Heart left ventricle (tissue), 16 donors: ENCODE measurements at regions not wholly inside any gene's neighbourhood (a gene's known extent, or its start where the extent isn't known, plus 50 kb on each side); places are given as distances from the start of the nearest gene placed in this dataset.

Experiments
- ATAC-seq, 4 donors: fragments of 200-7000 bp; cut with Tn5 transposase; one replicate each; pipeline ENCODE4 v1.9.1; 2020 to 2022; ENCODE audit warnings: moderate library complexity in 4 of 4, mild to moderate bottlenecking in 3 of 4, moderate number of reproducible peaks in 1 of 4
- DNase-seq, 5 donors: peaks; one replicate each; pipeline ENCODE4 v3.0.0-alpha.2; 2020
- H3K27ac ChIP-seq, 12 donors: fragments of 200-600 bp; sonication (generic) in 4 of 12; one replicate each; pipeline versions ENCODE4 v1.5.0 to v1.8.0; 2016 to 2022; ENCODE audit warnings: mild to moderate bottlenecking in 2 of 12
- H3K27me3 ChIP-seq, 9 donors: fragments of 200-600 bp; sonication (generic) in 2 of 9; one replicate each; pipeline versions ENCODE4 v1.5.1 to v1.8.0; 2016 to 2022; ENCODE audit warnings: mild to moderate bottlenecking in 3 of 9
- H3K36me3 ChIP-seq, 9 donors: fragments of 200-600 bp; sonication (generic) in 2 of 9; one replicate each; pipeline versions ENCODE4 v1.5.0 to v1.8.0; 2018 to 2022; ENCODE audit warnings: mild to moderate bottlenecking in 2 of 9
- H3K4me1 ChIP-seq, 12 donors: fragments of 200-600 bp; sonication (generic) in 4 of 12; one replicate each; pipeline versions ENCODE4 v1.5.0 to v1.8.0; 2016 to 2022; ENCODE audit warnings: mild to moderate bottlenecking in 3 of 12
- H3K4me3 ChIP-seq, 12 donors: fragments of 200-600 bp; sonication (generic) in 4 of 12; one replicate each; pipeline versions ENCODE4 v1.5.0 to v1.8.0; 2017 to 2022; ENCODE audit warnings: mild to moderate bottlenecking in 9 of 12, moderate library complexity in 4 of 12
- H3K9me3 ChIP-seq, 12 donors: fragments of 200-600 bp; sonication (generic) in 4 of 12; one replicate each; pipeline versions ENCODE4 v1.5.0 to v1.8.0; 2016 to 2022; ENCODE audit warnings: mild to moderate bottlenecking in 1 of 12
- CTCF ChIP-seq, 12 donors: fragments of 200-600 bp; sonication (generic) in 4 of 12; IDR thresholded peaks; one replicate each; pipeline versions ENCODE4 v1.5.0 to v1.8.0; 2018 to 2022; ENCODE audit warnings: antibody characterized with exemption in 12 of 12, mild to moderate bottlenecking in 5 of 12
- POLR2A ChIP-seq, 2 donors: fragments of 450-650 bp; IDR thresholded peaks; one replicate each; pipeline ENCODE4 v1.6.1; 2017; ENCODE audit warnings: antibody characterized with exemption in 2 of 2, mild to moderate bottlenecking in 2 of 2, moderate library complexity in 2 of 2
- WGBS, 4 donors: extraction: QIAGEN DNeasy Blood & Tissue Kit in 2 of 4; methylation state at CpG; one replicate each; pipeline versions ENCODE4 v1.1.5 to v1.1.7; 2013 to 2018; 5-methylcytosine and 5-hydroxymethylcytosine counted together
- intact Hi-C, 10 donors: fragments of 100-400 bp; cut with DNase I; formaldehyde crosslinking; loops; one replicate each; pipeline versions ENCODE4 v1.11.1 to v1.14.2; 2022
- donor health status: ischemic (EF 13 %, LVEDD 7.1; RV severe dilation, severe dysfunction).
- donor health status: healthy with polysubstance abuse.
- donor health status: DM: no; HTN: yes; CAD: no.
- donor health status: DM: no; HTN: no; CAD: no.
- donor health status: ischemic (EF 25% LVEDD 6.9; RV normal size, moderate dysfunction).
- donor health status: ischemic (EF 25% LVEDD 5.7; RV mildly dilated, moderate dysfunction).
- donor health status: healthy.
- donor health status: DM: yes; HTN: yes; CAD: no.
- donor health status: ischemic (EF 35%, LVEDD 5.7; RV mildly dilated, moderate dysfunction).
- donor health status: nonischemic (EF 11% LVEDD 7.7; RV severe dilation, severe dysfunction).
- donor health status: DM: yes; HTN: yes; CAD: no.
- donor health status: PGD.
- donor health status: ischemic (EF 29% LVEDD 5.4; RV normal size, mild dysfunction).
- donor health status: nonischemic (EF 23%, LVEDD 6.1; RV moderate dilation, normal function).

- no peak for ATAC-seq
- no peak for TF ChIP-seq CTCF (IDR thresholded peaks at IDR 0.05)
- TF ChIP-seq POLR2A (IDR thresholded peaks at IDR 0.05) = no peak
Observed at GRCh38 chr13:90715485-90715884, 632.0 kb upstream of the MIR17HG start.

GRCh38 chr13:90717451-90717936 lies 630.0 kb upstream of the MIR17HG start:
- 22 to 45% (median 30%) methylated on average over 3 of the region's 3 CpGs for whole genome bisulfite sequencing, 4 donors
- ATAC-seq = peak in 1 of 4 donors; percentile 65
- intact Hi-C loops = no loop called here
- no peak for DNase-seq
- H3K4me3 ChIP-seq = no peak overlapping the region
- no peaks in the 10 kb centered on the region for H3K9me3 ChIP-seq
- no peaks in the 10 kb centered on the region for H3K27me3 ChIP-seq
- no peak overlapping the region for H3K27ac ChIP-seq
- H3K4me1 ChIP-seq = peaks cover 0 to 13% (median 0%) of the 10 kb centered on the region in 12 donors
- no peaks in the 10 kb centered on the region for H3K36me3 ChIP-seq
- no peak for TF ChIP-seq CTCF (IDR thresholded peaks at IDR 0.05)
- TF ChIP-seq POLR2A (IDR thresholded peaks at IDR 0.05) = no peak

More at GRCh38 chr13:90715485-90715884, 632.0 kb upstream of the MIR17HG start:
- no peak overlapping the region for H3K27ac ChIP-seq
- H3K27me3 ChIP-seq = no peaks in the 10 kb centered on the region
- no peak overlapping the region for H3K4me3 ChIP-seq
- H3K4me1 ChIP-seq = peaks cover 0 to 13% (median 0%) of the 10 kb centered on the region in 12 donors
- H3K36me3 ChIP-seq = no peaks in the 10 kb centered on the region
- no peaks in the 10 kb centered on the region for H3K9me3 ChIP-seq
- 58 to 64% (median 60%) methylated on average over 1 of the region's 1 CpG for WGBS, 4 donors
- intact Hi-C loops = no loop called here
- DNase-seq = no peak

- no peak overlapping the region for H3K4me3 ChIP-seq
- H3K4me1 ChIP-seq = peaks cover 0 to 13% (median 0%) of the 10 kb centered on the region in 12 donors
- no peaks in the 10 kb centered on the region for H3K9me3 ChIP-seq
- H3K36me3 ChIP-seq = no peaks in the 10 kb centered on the region
- no peak for TF ChIP-seq CTCF (IDR thresholded peaks at IDR 0.05)
- no peak overlapping the region for H3K27ac ChIP-seq
- WGBS, 4 donors = 82 to 91% (median 85%) methylated on average over 3 of the region's 3 CpGs
- DNase-seq (no peak), ATAC-seq (no peak)
- H3K27me3 ChIP-seq = no peaks in the 10 kb centered on the region
- intact Hi-C loops = no loop called here
Observed at GRCh38 chr13:90719461-90719860, 628.0 kb upstream of the MIR17HG start.

- ATAC-seq (no peak), DNase-seq (no peak)
- no peak overlapping the region for H3K4me3 ChIP-seq
- no peaks in the 10 kb centered on the region for H3K27me3 ChIP-seq
- H3K9me3 ChIP-seq = no peaks in the 10 kb centered on the region
- 56 to 58% (median 57%) methylated on average over 3 of the region's 3 CpGs for WGBS, 4 donors
- peaks cover 0 to 10% (median 0%) of the 10 kb centered on the region in 12 donors for H3K4me1 ChIP-seq
- H3K27ac ChIP-seq = no peak overlapping the region
- H3K36me3 ChIP-seq = no peaks in the 10 kb centered on the region
- intact Hi-C loops = no loop called here
- no peak for TF ChIP-seq POLR2A (IDR thresholded peaks at IDR 0.05)
- no peak for TF ChIP-seq CTCF (IDR thresholded peaks at IDR 0.05)
Observed at GRCh38 chr13:90721937-90722336, 625.5 kb upstream of the MIR17HG start.
